ENCODE measurements at regions not wholly inside any gene's neighbourhood (a gene's known extent, or its start where the extent isn't known, plus 50 kb on each side); places are given as distances from the start of the nearest gene placed in this dataset.
"Not testable (repeated sequence)": the region's sequence is repeated elsewhere in the genome, so short reads cannot be mapped to it uniquely, and the experiment has no call there.

- DNase-seq (ENCODE audit: low spot score): no peak
- in situ Hi-C loops (cut with HindIII; ENCODE audit: low sequenced_read_pairs): no loop called here
Observed at GRCh38 chr3:178967177-178967532, 104.5 kb downstream of the ZMAT3 start.

- DNase-seq (ENCODE audit: low spot score): peak; percentile 30
- in situ Hi-C loops (cut with HindIII; ENCODE audit: low sequenced_read_pairs): no loop called here
Observed at GRCh38 chr3:178966299-178967176, 105.1 kb downstream of the ZMAT3 start.

DNA sequence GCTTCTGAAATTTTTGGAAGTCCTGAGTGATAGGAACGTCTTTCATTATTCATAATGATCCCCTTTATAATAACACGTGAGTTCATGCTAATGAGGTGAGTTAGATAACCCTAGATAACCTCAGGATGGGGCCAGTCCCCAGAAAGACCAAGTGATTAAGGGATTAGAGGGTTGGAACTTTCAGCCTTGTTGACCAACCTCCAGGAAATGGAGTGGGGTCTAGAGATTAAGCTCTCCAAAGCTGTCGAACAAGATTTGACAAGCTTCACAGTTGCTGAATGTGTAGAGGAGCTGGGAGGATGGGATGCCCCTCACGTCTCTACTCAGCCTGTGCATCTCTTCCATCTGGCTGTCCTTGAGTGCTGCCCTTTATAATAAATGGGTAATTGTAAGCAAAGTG, 107.1 kb downstream of the ZMAT3 start:
- in situ Hi-C loops (cut with HindIII; ENCODE audit: low sequenced_read_pairs): no loop called here

GRCh38 chr3:178960918-178961317, 110.7 kb downstream of the ZMAT3 start:
- in situ Hi-C loops (cut with HindIII; ENCODE audit: low sequenced_read_pairs): no loop called here
- no peak for DNase-seq (ENCODE audit: low spot score)

More for the DNA sequence above, 107.1 kb downstream of the ZMAT3 start:
- DNase-seq (ENCODE audit: low spot score): no peak

- in situ Hi-C loops (cut with HindIII; ENCODE audit: low sequenced_read_pairs): no loop called here
- no peak for DNase-seq (ENCODE audit: low spot score)
Observed at GRCh38 chr3:178960181-178960580, 111.4 kb downstream of the ZMAT3 start.

DNA sequence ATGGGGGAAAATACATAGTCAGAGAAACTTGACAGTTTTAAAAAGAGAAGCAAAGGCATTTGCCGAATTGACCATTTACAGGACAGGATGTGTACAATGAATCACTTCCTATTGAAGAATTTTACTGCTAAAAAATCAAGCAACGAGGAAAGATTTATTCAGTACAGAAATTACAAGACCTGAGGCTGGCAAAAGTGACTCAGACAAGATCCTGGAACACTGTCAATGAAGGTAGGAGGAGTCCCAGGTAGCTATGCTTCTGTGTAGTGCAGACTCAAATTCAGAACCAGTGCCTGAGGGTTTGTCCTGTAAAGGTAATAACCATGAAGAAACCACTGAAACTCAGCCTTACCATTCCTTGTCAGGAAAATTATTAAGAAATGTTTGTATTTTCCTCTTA, 120.9 kb downstream of the ZMAT3 start:
- no peak for DNase-seq (ENCODE audit: low spot score)
- in situ Hi-C loops (cut with HindIII; ENCODE audit: low sequenced_read_pairs): no loop called here

DNA sequence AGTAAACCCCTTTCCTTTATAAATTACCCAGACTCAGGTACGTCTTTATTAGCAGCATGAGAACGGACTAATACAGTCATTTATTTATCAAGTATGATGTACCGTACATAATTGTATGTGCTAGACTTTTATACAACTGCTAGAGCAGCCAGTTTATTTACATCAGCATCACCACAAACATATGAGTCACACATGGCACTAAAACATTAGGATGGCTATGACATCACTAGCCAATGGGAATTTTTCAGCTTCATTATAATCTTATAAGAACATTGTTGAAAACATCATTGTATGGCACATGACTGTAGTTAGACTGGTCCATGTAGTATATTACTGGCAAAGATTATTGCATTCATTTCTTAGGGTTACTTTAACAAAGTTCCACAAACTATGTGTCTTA, 121.7 kb downstream of the ZMAT3 start:
- in situ Hi-C loops (cut with HindIII; ENCODE audit: low sequenced_read_pairs): no loop called here
- no peak for DNase-seq (ENCODE audit: low spot score)

DNA sequence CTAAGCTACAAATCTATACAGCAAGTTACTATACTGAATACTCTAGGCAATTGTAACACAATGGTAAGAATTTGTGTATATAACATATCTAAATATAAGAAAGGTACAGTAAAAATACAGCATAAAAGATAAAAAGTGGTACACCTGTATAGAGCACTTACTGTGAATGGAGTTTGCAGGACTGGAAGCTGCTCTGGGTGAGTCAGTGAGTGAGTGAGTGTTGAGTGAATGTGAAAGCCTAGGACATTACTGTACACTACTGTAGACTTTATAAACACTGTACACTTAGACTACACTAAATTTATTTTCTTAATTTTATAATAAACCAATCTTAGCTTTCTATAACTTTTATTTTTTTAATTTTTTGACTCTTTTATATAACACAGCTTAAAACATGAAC, 123.1 kb downstream of the ZMAT3 start:
- in situ Hi-C loops (cut with HindIII; ENCODE audit: low sequenced_read_pairs): no loop called here
- no peak for DNase-seq (ENCODE audit: low spot score)

DNA sequence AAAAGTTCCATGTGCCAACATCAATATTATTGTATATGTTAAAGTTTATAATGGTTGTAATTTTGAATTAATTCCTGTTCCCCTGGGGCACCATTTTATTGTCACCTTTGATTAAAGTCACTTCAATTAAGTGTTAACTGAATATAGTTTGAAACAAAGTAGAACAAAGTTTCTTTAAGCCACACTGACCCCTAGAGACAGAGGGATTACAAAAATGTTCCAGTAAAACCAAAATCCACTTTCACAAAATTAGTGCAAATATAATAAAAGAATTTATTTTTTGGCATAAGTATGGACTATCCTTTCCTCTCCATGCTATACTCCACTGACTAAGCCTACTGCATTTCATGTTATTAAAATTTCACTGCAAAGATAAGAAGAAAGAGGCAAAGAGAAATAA, 123.9 kb downstream of the ZMAT3 start:
- DNase-seq (ENCODE audit: low spot score): no peak

DNA sequence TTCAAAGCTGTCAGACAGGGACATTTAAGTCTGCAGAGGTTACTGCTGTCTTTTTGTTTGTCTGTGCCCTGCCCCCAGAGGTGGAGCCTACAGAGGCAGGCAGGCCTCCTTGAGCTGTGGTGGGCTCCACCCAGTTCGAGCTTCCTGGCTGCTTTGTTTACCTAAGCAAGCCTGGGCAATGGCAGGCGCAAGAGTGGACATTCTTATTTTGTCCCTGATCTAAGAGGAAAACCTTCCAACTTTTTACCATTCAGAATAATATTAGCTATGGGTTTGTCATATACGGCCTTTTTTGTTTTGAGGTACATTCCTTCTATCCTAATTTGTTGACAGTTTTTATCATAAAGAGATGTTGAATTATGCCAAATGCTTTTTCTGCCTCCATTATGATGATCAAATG, 129.3 kb downstream of the ZMAT3 start:
- DNase-seq (ENCODE audit: low spot score); in situ Hi-C loops (cut with HindIII; ENCODE audit: low sequenced_read_pairs): not testable (repeated sequence)

More for the DNA sequence above, 123.9 kb downstream of the ZMAT3 start:
- in situ Hi-C loops (cut with HindIII; ENCODE audit: low sequenced_read_pairs): no loop called here

GRCh38 chr3:178930116-178930515, 141.5 kb downstream of the ZMAT3 start:
- no peak for DNase-seq (ENCODE audit: low spot score)
- in situ Hi-C loops (cut with HindIII; ENCODE audit: low sequenced_read_pairs): no loop called here

DNA sequence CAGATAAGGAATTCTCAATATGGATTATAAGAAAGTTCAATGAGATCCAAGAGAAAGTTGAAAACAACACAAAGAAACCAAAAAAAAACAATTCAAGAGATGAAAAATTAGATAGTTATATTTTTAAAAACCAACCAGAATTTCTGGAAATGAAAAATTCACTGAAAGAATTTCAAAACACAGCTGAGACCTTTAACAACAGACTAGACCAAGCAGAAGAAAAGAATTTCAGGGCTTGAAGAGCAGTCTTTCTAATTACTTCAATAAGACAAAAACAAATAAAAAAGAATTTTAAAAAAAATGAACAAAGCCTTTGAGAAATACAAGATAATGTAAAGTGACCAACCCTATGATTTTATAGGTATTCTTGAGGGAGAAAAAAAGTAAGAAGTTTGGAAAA, 155.4 kb downstream of the ZMAT3 start:
- no peak for DNase-seq (ENCODE audit: low spot score)
- in situ Hi-C loops (cut with HindIII; ENCODE audit: low sequenced_read_pairs): no loop called here

GRCh38 chr3:178915365-178915764, 156.2 kb downstream of the ZMAT3 start:
- in situ Hi-C loops (cut with HindIII; ENCODE audit: low sequenced_read_pairs): no loop called here
- DNase-seq (ENCODE audit: low spot score): no peak

DNA sequence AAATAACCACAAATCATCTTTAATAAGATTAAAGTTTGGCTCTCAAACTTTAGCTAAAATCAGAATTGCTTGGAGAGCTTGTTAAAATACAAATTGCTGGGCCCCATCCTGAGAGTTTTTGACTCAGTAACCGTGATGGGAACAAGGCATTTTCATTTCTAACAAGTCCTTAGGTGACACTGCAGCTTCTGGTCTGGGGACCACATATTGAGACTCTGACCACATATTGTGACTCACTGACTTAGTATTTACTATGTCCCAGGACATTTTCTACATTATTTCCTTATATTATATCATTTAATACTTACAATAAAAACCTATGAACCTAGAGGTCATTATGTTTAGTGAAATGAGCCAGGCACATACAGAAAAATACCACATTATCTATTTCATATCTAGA, 164.5 kb downstream of the ZMAT3 start:
- no peak for DNase-seq (ENCODE audit: low spot score)
- in situ Hi-C loops (cut with HindIII; ENCODE audit: low sequenced_read_pairs): no loop called here

- DNase-seq (ENCODE audit: low spot score): no peak
- in situ Hi-C loops (cut with HindIII; ENCODE audit: low sequenced_read_pairs): no loop called here
Observed at GRCh38 chr3:178901204-178901603, 170.4 kb downstream of the ZMAT3 start.

GRCh38 chr3:178900029-178900646, 171.5 kb downstream of the ZMAT3 start:
- in situ Hi-C loops (cut with HindIII; ENCODE audit: low sequenced_read_pairs): no loop called here
- no peak for DNase-seq (ENCODE audit: low spot score)

- DNase-seq (ENCODE audit: low spot score): no peak
- in situ Hi-C loops (cut with HindIII; ENCODE audit: low sequenced_read_pairs): no loop called here
Observed at GRCh38 chr3:178895178-178895789, 176.3 kb downstream of the ZMAT3 start.

All from G401 (cell line).